Activated CD4-positive, alpha-beta memory T cell treated with anti-CD3 and anti-CD28 coated beads, Interleukin-2, amount 10 ng/mL, durations not matched to agents 7 days and 5 days (primary cell): ENCODE measurements at regions not wholly inside any gene's neighbourhood (a gene's known extent, or its start where the extent isn't known, plus 50 kb on each side); places are given as distances from the start of the nearest gene placed in this dataset.

ENCODE experiments used
- CTCF ChIA-PET: fragments of 350-600 bp; sonication (Branson Sonifier 250); formaldehyde crosslinking; loops from one replicate; lab custom pipeline; 2021; ENCODE audit warnings: antibody characterized with exemption, inconsistent platforms; lab: Charles Lee
- POLR2A ChIA-PET: fragments of 350-600 bp; sonication (Branson Sonifier 250); formaldehyde crosslinking; loops from one replicate; lab custom pipeline; 2021; ENCODE audit warnings: antibody characterized with exemption; lab: Charles Lee
- DNase-seq: peaks from one replicate; pipeline ENCODE4 v3.0.0-alpha.2; 2020
- H3K27ac Mint-ChIP-seq: one replicate; pipeline ENCODE4 v1.8.0; 2021; ENCODE audit warnings: mild to moderate bottlenecking, mixed read lengths
- H3K27me3 Mint-ChIP-seq: one replicate; pipeline ENCODE4 v1.8.0; 2021; ENCODE audit warnings: mixed read lengths
- H3K36me3 Mint-ChIP-seq: one replicate; pipeline ENCODE4 v1.8.0; 2021; ENCODE audit warnings: low read depth, mixed read lengths
- H3K4me1 Mint-ChIP-seq: one replicate; pipeline ENCODE4 v1.8.0; 2021; ENCODE audit warnings: mixed read lengths
- H3K4me3 Mint-ChIP-seq: one replicate; pipeline ENCODE4 v1.8.0; 2021; ENCODE audit warnings: mild to moderate bottlenecking, mixed read lengths
- H3K9me3 Mint-ChIP-seq: one replicate; pipeline ENCODE4 v1.8.0; 2021; ENCODE audit warnings: mixed read lengths

DNA sequence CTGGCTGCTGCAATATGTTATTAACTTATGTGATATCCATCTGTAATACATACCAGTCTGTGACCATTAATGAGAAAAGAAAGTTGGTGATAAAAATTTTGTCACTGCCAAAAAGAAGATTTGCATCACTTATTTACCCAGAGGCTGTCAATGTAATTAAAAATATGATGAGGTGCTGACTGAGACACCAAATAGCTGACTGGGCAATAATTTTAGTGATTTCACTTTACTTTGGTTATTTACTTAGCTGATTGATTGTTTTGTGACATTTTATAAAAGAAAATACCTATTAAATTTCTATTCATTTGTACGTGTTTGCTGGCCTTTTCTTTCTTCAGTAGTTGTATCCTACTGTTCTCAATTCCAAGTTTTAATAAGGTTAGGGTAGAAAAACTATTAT is 139.2 kb downstream of the HLX start:
- no peaks in the 10 kb centered on the region for H3K9me3 Mint-ChIP-seq
- no peak overlapping the region for H3K27ac Mint-ChIP-seq
- CTCF ChIA-PET: no interaction called here
- no peak overlapping the region for H3K4me3 Mint-ChIP-seq
- no peak for DNase-seq
- POLR2A ChIA-PET: no interaction called here
- no peaks in the 10 kb centered on the region for H3K27me3 Mint-ChIP-seq
- no peaks in the 10 kb centered on the region for H3K36me3 Mint-ChIP-seq
- H3K4me1 Mint-ChIP-seq: no peaks in the 10 kb centered on the region

- ChIA-PET CTCF (no interaction called here), POLR2A (no interaction called here)
- no peaks in the 10 kb centered on the region for H3K27me3 Mint-ChIP-seq
- H3K4me1 Mint-ChIP-seq: no peaks in the 10 kb centered on the region
- no peak overlapping the region for H3K27ac Mint-ChIP-seq
- no peaks in the 10 kb centered on the region for H3K36me3 Mint-ChIP-seq
- no peaks in the 10 kb centered on the region for H3K9me3 Mint-ChIP-seq
- DNase-seq: no peak
- H3K4me3 Mint-ChIP-seq: no peak overlapping the region
Observed at GRCh38 chr1:221022331-221022730, 143.1 kb downstream of the HLX start.

- DNase-seq: no peak
- H3K4me1 Mint-ChIP-seq: no peaks in the 10 kb centered on the region
- no peaks in the 10 kb centered on the region for H3K36me3 Mint-ChIP-seq
- no peak overlapping the region for H3K4me3 Mint-ChIP-seq
- ChIA-PET POLR2A (no interaction called here), CTCF (no interaction called here)
- H3K27me3 Mint-ChIP-seq: no peaks in the 10 kb centered on the region
- no peak overlapping the region for H3K27ac Mint-ChIP-seq
- H3K9me3 Mint-ChIP-seq: no peaks in the 10 kb centered on the region
Observed at GRCh38 chr1:221023482-221023881, 144.2 kb downstream of the HLX start.

- CTCF ChIA-PET: no interaction called here
Observed at GRCh38 chr1:221025501-221025900, 146.3 kb downstream of the HLX start.

DNA sequence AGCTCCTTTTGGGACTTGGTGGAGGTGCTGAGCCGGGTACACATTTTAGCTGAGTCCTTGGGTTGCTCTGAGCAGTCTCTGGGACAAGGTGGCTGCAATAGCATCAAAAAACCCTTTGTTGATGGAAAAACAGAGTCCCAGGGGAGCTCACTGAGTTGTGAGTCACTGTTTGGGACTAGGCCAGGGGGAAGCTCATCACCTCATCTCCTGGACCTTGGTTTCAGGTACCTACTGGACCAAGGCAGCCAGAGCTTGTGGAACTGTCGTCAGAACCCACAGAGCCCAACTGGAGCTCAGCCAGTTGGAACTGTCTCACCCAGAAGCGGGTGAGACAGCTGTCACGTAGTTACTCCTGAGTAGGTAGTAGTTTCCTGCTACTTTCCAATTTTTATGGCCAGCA is 146.7 kb downstream of the HLX start:
- Mint-ChIP-seq H3K27me3 (no peaks in the 10 kb centered on the region), H3K4me3 (no peak overlapping the region), H3K9me3 (no peaks in the 10 kb centered on the region), H3K4me1 (no peaks in the 10 kb centered on the region), H3K36me3 (no peaks in the 10 kb centered on the region), H3K27ac (no peak overlapping the region)
- ChIA-PET POLR2A (no interaction called here), CTCF (no interaction called here)
- no peak for DNase-seq

More at GRCh38 chr1:221025501-221025900, 146.3 kb downstream of the HLX start:
- DNase-seq: no peak
- H3K4me3 Mint-ChIP-seq: no peak overlapping the region
- no peaks in the 10 kb centered on the region for H3K36me3 Mint-ChIP-seq
- H3K9me3 Mint-ChIP-seq: no peaks in the 10 kb centered on the region
- POLR2A ChIA-PET: no interaction called here
- H3K27me3 Mint-ChIP-seq: no peaks in the 10 kb centered on the region
- H3K4me1 Mint-ChIP-seq: no peaks in the 10 kb centered on the region
- no peak overlapping the region for H3K27ac Mint-ChIP-seq

DNA sequence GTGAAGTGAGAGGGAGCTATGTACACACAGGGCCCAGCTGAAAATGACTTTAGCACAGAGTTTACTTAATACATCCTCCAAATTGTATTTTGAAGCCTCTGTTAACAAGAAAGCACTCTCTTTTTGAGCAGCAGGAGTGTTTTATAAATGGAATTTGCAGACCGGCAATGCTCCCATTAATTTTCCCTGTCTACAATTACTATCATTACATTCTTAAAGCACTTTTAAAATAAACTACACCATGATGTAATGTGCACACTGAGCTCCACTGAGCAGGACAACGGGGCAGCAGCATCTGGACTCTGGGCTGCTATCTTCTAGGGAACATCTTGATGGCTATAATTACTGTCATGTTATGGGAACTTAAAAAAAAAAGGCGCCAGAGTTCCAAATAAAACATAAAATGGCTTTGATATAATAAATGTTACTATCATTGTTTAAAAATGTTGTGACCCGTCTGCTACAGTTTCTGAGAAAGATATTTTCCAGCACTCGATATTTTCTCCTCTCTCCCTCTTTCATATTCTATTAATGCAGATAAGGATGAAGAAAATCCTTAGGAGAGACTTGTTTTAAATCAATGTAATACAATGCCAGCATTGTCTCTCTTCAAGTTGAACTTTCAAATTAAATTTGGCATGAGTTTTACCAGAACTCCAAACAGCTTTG is 150.9 kb downstream of the HLX start:
- no peak overlapping the region for H3K4me3 Mint-ChIP-seq
- H3K36me3 Mint-ChIP-seq: no peaks in the 10 kb centered on the region
- no peak for DNase-seq
- no peak overlapping the region for H3K27ac Mint-ChIP-seq
- no peaks in the 10 kb centered on the region for H3K4me1 Mint-ChIP-seq
- no peaks in the 10 kb centered on the region for H3K9me3 Mint-ChIP-seq
- no peaks in the 10 kb centered on the region for H3K27me3 Mint-ChIP-seq
- ChIA-PET POLR2A (no interaction called here), CTCF (no interaction called here)

DNA sequence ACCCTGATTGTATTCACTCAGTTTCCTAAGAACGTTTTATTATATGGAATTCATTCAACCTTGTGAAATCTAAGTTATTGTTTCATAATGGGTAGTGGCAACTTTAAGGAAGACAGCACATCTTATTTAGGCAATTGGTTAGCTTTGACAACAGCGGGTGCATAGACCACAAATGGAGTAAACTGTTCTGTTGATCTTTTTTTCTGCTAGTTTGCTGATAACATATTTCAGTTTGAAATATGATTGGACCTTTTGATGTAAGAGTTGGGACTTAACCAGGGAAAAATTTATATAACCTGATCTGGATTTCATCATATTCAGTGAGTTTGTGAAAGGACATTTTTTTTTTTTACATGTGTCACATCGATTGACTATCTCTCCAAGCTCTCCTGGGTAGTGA is 151.7 kb downstream of the HLX start:
- POLR2A ChIA-PET: no interaction called here
- Mint-ChIP-seq H3K4me1 (peaks cover 3% of the 10 kb centered on the region), H3K27ac (no peak overlapping the region), H3K27me3 (no peaks in the 10 kb centered on the region), H3K36me3 (no peaks in the 10 kb centered on the region), H3K9me3 (no peaks in the 10 kb centered on the region), H3K4me3 (no peak overlapping the region)
- CTCF ChIA-PET: no interaction called here
- no peak for DNase-seq

GRCh38 chr1:221031458-221032203 is 152.4 kb downstream of the HLX start:
- POLR2A ChIA-PET: no interaction called here
- no peaks in the 10 kb centered on the region for H3K9me3 Mint-ChIP-seq
- no peaks in the 10 kb centered on the region for H3K36me3 Mint-ChIP-seq

GRCh38 chr1:221032204-221032585 is 153.0 kb downstream of the HLX start:
- CTCF ChIA-PET: no interaction called here

More at GRCh38 chr1:221031458-221032203, 152.4 kb downstream of the HLX start:
- DNase-seq: no peak
- H3K27me3 Mint-ChIP-seq: no peaks in the 10 kb centered on the region
- CTCF ChIA-PET: no interaction called here
- H3K4me1 Mint-ChIP-seq: peaks cover 3% of the 10 kb centered on the region
- H3K4me3 Mint-ChIP-seq: no peak overlapping the region
- H3K27ac Mint-ChIP-seq: no peak overlapping the region

GRCh38 chr1:221032637-221033280 is 153.5 kb downstream of the HLX start:
- H3K36me3 Mint-ChIP-seq: no peaks in the 10 kb centered on the region
- H3K9me3 Mint-ChIP-seq: no peaks in the 10 kb centered on the region
- DNase-seq: no peak
- H3K27me3 Mint-ChIP-seq: no peaks in the 10 kb centered on the region
- no peak overlapping the region for H3K27ac Mint-ChIP-seq
- peaks cover 4% of the 10 kb centered on the region for H3K4me1 Mint-ChIP-seq
- POLR2A ChIA-PET: no interaction called here
- H3K4me3 Mint-ChIP-seq: no peak overlapping the region
- CTCF ChIA-PET: interaction anchor here (1.5 kb wide), 1 partner anchor 53 kb away, joined by 3 read pairs; no protein-coding TSS in a partner anchor

More at GRCh38 chr1:221032204-221032585, 153.0 kb downstream of the HLX start:
- no peaks in the 10 kb centered on the region for H3K36me3 Mint-ChIP-seq
- DNase-seq: no peak
- POLR2A ChIA-PET: no interaction called here
- peaks cover 4% of the 10 kb centered on the region for H3K4me1 Mint-ChIP-seq
- H3K27ac Mint-ChIP-seq: no peak overlapping the region
- H3K4me3 Mint-ChIP-seq: no peak overlapping the region
- H3K27me3 Mint-ChIP-seq: no peaks in the 10 kb centered on the region
- H3K9me3 Mint-ChIP-seq: no peaks in the 10 kb centered on the region

DNA sequence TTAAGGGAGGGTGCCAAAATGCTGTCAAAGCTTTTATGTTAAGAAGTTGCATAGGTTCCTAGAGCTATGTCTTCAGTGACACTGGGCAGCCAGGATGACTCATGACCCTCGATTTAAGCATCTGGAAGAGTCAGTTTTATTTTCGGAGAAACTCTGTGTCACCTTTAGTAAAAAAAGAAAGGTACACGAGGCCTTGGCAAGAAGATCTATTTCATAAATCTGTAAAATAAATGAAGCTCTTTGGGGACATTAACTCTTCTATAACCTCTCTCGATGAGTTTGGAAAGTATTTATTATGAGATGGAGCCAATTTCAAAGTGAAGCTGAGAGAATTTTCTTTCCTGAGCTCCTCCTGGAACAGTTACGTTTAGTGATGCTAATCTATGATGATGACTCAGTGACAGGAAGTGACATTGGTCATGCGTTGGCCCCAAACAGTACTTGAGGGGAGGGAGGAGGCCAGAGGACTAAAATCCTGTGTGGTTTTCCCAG is 156.5 kb downstream of the HLX start:
- CTCF ChIA-PET: no interaction called here
- Mint-ChIP-seq H3K27ac (no peak overlapping the region), H3K4me3 (no peak overlapping the region), H3K9me3 (no peaks in the 10 kb centered on the region), H3K4me1 (peaks cover 4% of the 10 kb centered on the region), H3K27me3 (no peaks in the 10 kb centered on the region), H3K36me3 (no peaks in the 10 kb centered on the region)
- POLR2A ChIA-PET: no interaction called here
- DNase-seq: no peak

DNA sequence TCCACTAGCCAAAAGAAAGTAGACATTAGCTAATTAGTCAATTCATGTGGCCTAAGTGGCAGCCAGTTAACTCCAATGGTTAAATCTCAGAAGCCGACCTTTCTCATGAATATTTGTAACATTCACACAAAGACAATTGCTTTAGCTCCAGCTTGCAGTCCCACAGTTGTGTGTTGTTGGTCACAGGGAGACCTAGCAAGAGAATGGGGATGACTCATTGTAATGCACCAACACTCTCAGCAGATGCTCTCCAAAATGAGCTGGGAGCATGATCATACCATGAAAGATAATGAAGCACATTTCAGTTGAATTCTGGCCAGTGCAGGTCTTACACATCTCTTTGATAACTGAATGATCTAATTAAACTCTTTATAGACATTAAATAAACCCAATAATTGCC is 160.4 kb downstream of the HLX start:
- DNase-seq: no peak
- Mint-ChIP-seq H3K4me1 (peaks cover 4% of the 10 kb centered on the region), H3K36me3 (no peaks in the 10 kb centered on the region), H3K9me3 (no peaks in the 10 kb centered on the region), H3K27ac (no peak overlapping the region), H3K27me3 (no peaks in the 10 kb centered on the region), H3K4me3 (no peak overlapping the region)
- CTCF ChIA-PET: no interaction called here
- POLR2A ChIA-PET: no interaction called here

DNA sequence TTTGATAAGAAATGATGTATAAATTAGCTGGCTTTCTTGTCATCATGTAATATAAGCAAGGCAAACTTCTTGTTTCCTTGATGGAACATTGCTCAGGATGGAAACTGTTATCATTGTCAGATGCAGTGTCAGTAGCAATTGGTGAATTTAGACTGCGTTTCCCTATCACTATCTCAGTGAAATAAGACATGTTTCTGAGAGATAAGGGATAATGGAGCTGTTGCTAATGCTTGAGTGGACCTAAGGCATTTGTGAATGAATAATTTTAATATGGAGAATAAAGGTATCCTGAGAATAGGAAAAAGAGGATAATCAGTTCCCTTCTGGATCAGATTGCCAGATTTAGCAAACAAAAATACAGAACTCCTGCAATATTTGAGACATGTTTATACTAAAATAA is 160.9 kb downstream of the HLX start:
- no peaks in the 10 kb centered on the region for H3K27me3 Mint-ChIP-seq
- no peaks in the 10 kb centered on the region for H3K36me3 Mint-ChIP-seq
- peaks cover 4% of the 10 kb centered on the region for H3K4me1 Mint-ChIP-seq
- POLR2A ChIA-PET: no interaction called here
- no peak overlapping the region for H3K4me3 Mint-ChIP-seq
- no peak overlapping the region for H3K27ac Mint-ChIP-seq
- no peaks in the 10 kb centered on the region for H3K9me3 Mint-ChIP-seq
- DNase-seq: no peak
- CTCF ChIA-PET: no interaction called here
